T-helper 1 cell treated with Interleukin-12 subunit alpha and Interleukin-12 subunit beta and Interleukin-4 antibody, amounts not matched to agents 30 μg/mL and 1 μg/mL, for 36 hours (primary cell): ENCODE measurements at regions not wholly inside any gene's neighbourhood (a gene's known extent, or its start where the extent isn't known, plus 50 kb on each side); places are given as distances from the start of the nearest gene placed in this dataset.

ENCODE experiments used
- H3K27ac Mint-ChIP-seq: one replicate; pipeline ENCODE4 v1.8.0; 2021; ENCODE audit warnings: mild to moderate bottlenecking, mixed read lengths
- H3K27me3 Mint-ChIP-seq: one replicate; pipeline ENCODE4 v1.8.0; 2021; ENCODE audit warnings: low read depth, mixed read lengths
- H3K36me3 Mint-ChIP-seq: one replicate; pipeline ENCODE4 v1.8.0; 2021; ENCODE audit warnings: low read depth, mixed read lengths
- H3K4me1 Mint-ChIP-seq: one replicate; pipeline ENCODE4 v1.8.0; 2021; ENCODE audit warnings: low read depth, mixed read lengths
- H3K4me3 Mint-ChIP-seq: one replicate; pipeline ENCODE4 v1.8.0; 2021; ENCODE audit warnings: mild to moderate bottlenecking, moderate library complexity, mixed read lengths
- H3K9me3 Mint-ChIP-seq: one replicate; pipeline ENCODE4 v1.8.0; 2021; ENCODE audit warnings: mixed read lengths

DNA sequence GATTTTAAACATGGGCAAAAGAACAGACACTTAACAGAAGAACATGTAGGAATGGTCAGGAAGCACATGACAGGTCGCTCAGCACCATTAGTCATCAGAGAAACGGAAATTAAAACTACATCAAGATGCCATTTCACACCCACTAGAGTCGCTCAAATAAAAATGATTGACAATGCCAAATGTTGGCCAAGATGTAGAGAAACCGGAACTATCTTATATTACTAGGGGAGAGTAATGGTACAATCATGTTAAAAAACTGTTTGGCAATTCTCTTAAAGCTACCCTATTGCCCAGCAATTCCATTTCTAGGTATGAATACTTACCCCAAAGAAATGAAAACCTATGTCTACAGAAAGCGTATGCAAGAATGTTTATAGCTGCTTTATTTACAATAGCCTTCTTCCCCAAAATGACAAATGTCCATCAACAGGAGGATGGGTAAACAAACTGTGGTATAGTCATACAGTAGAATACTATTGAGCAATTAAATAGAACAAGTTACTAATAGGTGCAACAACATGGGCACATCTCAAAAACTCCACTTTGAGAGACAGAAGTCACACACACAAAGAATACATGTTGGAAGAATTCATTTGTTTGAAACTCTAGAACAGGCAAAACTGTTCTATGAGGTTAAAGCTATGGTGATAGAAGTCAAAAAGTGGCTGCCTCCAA is 92.8 kb downstream of the ETS2 start:
- Mint-ChIP-seq H3K4me3 (no peak overlapping the region), H3K36me3 (no peaks in the 10 kb centered on the region), H3K27ac (no peak overlapping the region), H3K9me3 (peaks cover 3% of the 10 kb centered on the region), H3K4me1 (no peaks in the 10 kb centered on the region), H3K27me3 (peaks cover 9% of the 10 kb centered on the region)

DNA sequence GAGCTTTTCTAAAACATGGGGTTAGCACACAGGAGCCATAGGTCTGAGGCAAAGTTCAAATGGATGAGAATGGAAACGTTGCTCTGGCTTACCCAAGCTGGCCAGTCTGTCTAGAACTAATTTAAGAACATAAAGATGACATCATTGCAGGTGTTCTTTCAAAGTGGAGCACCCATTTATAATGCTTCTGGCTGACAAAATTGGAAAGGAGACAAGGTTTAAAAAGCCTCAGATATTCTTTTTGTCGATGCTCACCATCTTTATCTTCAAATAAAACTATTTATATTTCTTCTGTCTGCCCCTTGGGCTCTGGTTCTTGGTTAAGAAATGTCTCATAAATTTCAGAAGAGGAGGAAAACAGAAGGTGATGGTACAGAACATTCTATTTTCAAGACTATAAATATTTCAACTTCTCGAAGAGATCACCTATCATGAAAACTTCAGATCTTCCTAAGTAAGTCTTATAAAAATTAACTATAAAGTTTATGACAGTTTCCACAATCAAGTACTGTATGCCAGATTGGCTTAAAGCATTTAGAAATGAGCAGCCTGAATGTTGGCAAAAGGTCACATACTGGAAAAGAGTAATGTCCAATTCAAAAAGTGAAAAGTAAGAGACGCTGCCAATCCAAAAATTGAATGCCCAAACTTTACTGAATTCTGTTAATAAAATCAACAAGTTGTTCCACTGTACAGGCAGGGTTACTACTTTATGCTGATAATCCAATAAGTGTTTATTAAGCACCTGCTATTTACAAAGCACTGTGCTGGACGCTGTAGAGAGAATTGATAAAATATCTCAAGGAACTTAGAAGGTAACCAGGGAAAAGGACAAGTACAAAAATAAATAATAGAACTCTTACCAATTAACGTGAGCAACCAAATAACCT is 92.0 kb downstream of the ETS2 start:
- no peak overlapping the region for H3K27ac Mint-ChIP-seq
- H3K4me3 Mint-ChIP-seq, result no peak overlapping the region
- H3K27me3 Mint-ChIP-seq, result peaks cover 9% of the 10 kb centered on the region
- no peaks in the 10 kb centered on the region for H3K36me3 Mint-ChIP-seq
- H3K9me3 Mint-ChIP-seq, result peaks cover 3% of the 10 kb centered on the region
- H3K4me1 Mint-ChIP-seq, result no peaks in the 10 kb centered on the region

DNA sequence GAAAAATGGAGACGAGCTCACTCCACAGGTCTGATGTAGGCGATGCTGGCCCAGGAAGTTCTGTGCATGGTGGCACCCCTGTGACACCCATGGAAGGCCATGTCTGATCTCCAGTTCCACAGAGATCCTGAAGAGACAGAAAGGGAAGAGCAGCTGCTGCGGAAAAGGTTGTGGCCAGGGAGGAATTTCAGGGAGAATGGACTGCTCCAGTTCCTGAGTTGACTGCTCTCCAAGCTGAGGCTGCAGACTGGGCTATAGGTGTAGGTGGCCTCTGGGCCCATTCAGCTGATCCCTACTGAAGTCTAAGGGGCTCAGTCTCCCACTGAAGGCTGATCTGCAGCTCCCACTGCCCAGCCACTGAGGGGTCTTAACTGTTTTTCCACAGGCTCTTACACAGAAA is 89.2 kb downstream of the ETS2 start:
- H3K36me3 Mint-ChIP-seq, result no peaks in the 10 kb centered on the region
- no peak overlapping the region for H3K27ac Mint-ChIP-seq
- no peak overlapping the region for H3K4me3 Mint-ChIP-seq
- H3K27me3 Mint-ChIP-seq, result peaks cover 26% of the 10 kb centered on the region
- H3K4me1 Mint-ChIP-seq, result no peaks in the 10 kb centered on the region
- H3K9me3 Mint-ChIP-seq, result peaks cover 5% of the 10 kb centered on the region

DNA sequence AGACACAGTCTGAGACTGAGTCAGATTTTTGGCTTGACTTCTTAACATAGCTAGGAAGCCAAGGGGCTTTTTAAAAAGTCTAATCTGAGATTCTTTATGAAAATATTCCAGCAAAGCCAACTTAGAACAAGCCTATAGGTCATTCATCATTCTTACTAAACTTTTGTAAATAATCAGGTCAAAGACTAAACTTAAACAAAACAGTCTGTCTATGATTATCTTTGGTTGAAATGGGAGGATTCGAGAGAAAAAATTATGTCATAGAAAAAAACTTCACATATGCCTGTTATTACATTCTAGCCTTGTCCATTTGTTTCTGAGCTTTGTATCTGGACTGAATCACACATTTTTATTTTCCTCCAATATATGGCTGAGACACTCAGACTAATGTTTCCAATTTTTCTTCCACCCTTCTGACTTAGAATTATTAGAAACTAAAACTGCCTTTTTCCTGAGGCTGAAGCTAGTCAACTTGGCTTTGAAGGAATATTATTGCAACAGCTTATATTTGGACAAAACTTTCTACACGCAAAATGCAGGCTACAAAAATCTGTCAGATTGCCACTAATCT is 83.3 kb downstream of the ETS2 start:
- no peaks in the 10 kb centered on the region for H3K4me1 Mint-ChIP-seq
- H3K9me3 Mint-ChIP-seq, result peaks cover 35% of the 10 kb centered on the region
- peaks cover 24% of the 10 kb centered on the region for H3K27me3 Mint-ChIP-seq
- no peak overlapping the region for H3K4me3 Mint-ChIP-seq
- no peaks in the 10 kb centered on the region for H3K36me3 Mint-ChIP-seq
- H3K27ac Mint-ChIP-seq, result no peak overlapping the region

DNA sequence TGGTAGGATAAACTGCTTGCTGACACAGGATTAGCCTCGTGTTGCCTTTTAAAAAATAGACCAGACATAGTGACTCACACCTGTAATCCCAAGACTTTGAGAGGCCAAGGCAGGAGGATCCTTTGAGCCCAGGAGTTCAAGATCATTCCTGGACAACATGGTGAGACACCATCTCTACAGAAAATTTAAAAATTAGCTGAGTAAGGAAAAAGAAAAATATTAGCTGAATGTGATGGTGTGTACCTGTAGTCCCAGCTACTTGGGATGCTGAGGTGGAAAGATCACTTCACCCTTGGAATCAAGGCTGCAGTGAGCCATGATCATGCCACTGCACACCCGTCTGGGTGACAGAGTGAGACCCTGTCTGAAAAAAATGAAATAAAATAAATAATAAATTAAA is 82.0 kb downstream of the ETS2 start:
- H3K27ac Mint-ChIP-seq, result no peak overlapping the region

DNA sequence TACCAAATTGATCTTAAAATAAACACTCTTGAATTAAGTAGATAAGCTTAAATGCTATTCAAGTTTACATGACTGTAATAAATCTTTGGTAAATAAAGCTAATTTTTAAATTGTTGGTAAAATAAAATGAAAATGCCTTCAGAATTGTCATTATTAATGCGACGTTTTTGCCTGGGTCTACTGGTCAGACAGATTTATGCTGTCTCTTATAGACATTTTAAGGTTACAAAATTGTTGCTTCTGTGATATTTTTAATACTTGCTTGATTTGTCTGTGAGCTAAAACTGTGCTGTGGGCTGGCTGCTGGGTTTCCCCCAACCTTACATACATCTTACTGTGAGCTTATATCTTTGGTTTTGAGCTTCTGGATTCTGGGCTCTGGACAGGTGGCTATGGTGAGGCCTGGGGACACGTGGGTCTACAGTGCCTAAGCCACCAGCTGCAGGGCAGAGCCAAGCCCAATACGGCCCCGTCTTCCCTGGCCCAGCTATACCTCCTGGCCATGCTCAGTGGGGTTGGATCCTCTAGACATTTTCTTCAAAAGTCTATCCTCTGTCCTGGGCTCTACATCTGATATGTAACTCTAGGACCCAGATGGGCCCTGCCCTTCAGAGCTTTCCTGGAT is 81.4 kb downstream of the ETS2 start:
- no peaks in the 10 kb centered on the region for H3K36me3 Mint-ChIP-seq
- no peak overlapping the region for H3K4me3 Mint-ChIP-seq
- H3K4me1 Mint-ChIP-seq, result no peaks in the 10 kb centered on the region
- H3K27ac Mint-ChIP-seq, result no peak overlapping the region
- H3K27me3 Mint-ChIP-seq, result peaks cover 24% of the 10 kb centered on the region
- peaks cover 44% of the 10 kb centered on the region for H3K9me3 Mint-ChIP-seq

More for the DNA sequence above, 82.0 kb downstream of the ETS2 start:
- Mint-ChIP-seq H3K9me3 (peaks cover 44% of the 10 kb centered on the region), H3K4me3 (no peak overlapping the region), H3K4me1 (no peaks in the 10 kb centered on the region), H3K27me3 (peaks cover 24% of the 10 kb centered on the region), H3K36me3 (no peaks in the 10 kb centered on the region)

DNA sequence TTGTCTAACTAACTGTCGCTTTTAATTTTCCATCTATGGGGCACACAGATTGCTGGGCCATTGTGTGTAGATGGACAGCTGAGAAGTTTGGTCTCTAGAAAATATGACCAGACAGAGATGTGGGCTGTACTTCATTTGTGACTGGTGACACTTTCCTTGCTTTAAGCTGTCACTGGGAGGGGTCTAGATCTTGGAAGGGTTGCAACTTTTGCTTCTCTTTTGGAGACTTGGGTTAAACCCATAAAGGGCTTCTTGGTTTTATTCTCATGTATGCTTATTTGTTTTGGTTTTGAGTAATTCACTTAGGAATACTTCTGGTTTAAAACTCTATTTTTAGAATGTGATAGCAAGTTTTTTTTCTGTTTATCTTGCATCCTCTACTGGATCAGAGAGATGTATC is 80.2 kb downstream of the ETS2 start:
- Mint-ChIP-seq H3K9me3 (peaks cover 43% of the 10 kb centered on the region), H3K4me1 (no peaks in the 10 kb centered on the region), H3K36me3 (no peaks in the 10 kb centered on the region), H3K4me3 (no peak overlapping the region), H3K27ac (no peak overlapping the region), H3K27me3 (peaks cover 15% of the 10 kb centered on the region)

DNA sequence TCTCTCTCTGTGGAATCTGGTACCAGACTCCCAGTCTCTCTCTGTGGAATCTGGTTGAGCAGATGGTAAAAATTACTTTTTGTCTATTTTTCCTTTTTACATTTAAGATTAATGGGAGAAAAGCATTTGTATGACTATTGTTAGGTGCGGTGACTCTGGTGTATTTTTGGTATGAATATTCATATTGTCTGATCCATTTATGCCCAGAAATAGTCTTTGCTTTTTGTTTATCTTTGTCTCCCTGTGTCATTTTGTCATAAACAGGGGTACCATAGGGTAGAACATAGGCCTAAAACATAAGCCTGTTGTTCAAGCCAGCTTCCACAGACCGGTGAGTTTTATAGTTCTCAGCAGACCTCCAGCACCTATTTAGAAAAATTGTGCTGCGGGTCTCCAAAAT is 78.7 kb downstream of the ETS2 start:
- H3K36me3 Mint-ChIP-seq, result no peaks in the 10 kb centered on the region
- no peaks in the 10 kb centered on the region for H3K4me1 Mint-ChIP-seq
- H3K4me3 Mint-ChIP-seq, result no peak overlapping the region
- H3K9me3 Mint-ChIP-seq, result peaks cover 42% of the 10 kb centered on the region
- peaks cover 5% of the 10 kb centered on the region for H3K27me3 Mint-ChIP-seq
- no peak overlapping the region for H3K27ac Mint-ChIP-seq

DNA sequence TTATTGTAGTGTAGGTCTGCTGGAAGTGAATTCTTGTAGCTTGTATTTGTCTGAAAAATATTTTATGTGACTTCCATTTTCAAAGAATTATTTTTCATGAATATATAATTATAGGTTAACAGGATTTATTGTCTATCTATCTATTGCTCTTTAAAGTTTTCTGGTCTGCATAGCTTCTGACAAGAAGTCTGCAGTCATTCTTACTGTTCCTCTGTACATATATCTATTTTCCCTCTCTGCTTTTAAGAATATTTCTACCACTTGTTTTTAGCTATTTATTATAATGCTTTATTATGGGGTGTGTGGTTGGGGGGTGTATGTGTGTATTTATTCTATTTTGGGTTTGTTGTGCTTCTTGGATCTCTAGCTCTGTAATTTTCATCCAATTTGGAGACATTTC is 77.4 kb downstream of the ETS2 start:
- H3K36me3 Mint-ChIP-seq, result no peaks in the 10 kb centered on the region
- no peak overlapping the region for H3K27ac Mint-ChIP-seq
- peaks cover 44% of the 10 kb centered on the region for H3K9me3 Mint-ChIP-seq
- peaks cover 5% of the 10 kb centered on the region for H3K27me3 Mint-ChIP-seq
- no peaks in the 10 kb centered on the region for H3K4me1 Mint-ChIP-seq
- H3K4me3 Mint-ChIP-seq, result no peak overlapping the region

DNA sequence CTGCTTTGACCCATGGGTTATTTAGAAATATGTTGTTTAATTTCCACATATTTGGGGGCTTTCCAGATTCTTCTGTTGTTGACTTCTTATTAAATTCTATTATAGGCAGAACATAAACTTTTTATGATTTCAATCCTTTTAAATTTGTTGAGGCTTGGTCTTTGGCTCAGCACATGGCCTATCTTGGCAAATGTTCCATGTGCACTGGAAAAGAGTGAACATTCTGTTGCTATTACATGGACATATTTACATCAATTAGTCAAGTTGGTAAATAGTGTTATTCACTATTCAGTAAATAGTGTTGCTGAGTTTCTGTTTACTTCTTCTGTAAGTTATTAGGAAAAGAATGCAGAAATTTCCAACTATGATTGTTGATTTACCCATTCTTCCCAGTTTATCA is 75.4 kb downstream of the ETS2 start:
- peaks cover 31% of the 10 kb centered on the region for H3K9me3 Mint-ChIP-seq
- H3K4me3 Mint-ChIP-seq, result no peak overlapping the region
- H3K4me1 Mint-ChIP-seq, result no peaks in the 10 kb centered on the region
- no peaks in the 10 kb centered on the region for H3K36me3 Mint-ChIP-seq
- no peak overlapping the region for H3K27ac Mint-ChIP-seq
- H3K27me3 Mint-ChIP-seq, result peaks cover 5% of the 10 kb centered on the region

DNA sequence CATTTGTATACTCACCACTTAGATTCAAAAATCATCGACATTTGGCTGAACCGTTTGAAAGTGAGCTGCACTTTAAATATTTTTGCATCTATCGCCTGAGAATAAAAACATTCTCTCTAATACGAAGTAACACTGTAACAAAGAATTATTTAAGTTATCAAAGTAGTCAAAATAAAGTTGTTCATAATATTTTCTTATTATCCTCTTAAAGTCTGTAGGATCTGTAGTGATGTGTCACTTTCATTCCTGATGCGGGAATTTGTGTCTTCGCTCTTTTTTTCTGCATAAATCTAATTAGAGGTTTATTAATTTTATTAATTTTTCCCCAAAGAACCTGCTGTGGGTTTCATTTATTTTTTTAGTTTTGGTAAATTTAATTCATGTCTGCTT is 74.8 kb downstream of the ETS2 start:
- Mint-ChIP-seq H3K36me3 (no peaks in the 10 kb centered on the region), H3K27me3 (peaks cover 5% of the 10 kb centered on the region), H3K4me1 (peaks cover 2% of the 10 kb centered on the region), H3K27ac (no peak overlapping the region), H3K9me3 (peaks cover 26% of the 10 kb centered on the region), H3K4me3 (no peak overlapping the region)

DNA sequence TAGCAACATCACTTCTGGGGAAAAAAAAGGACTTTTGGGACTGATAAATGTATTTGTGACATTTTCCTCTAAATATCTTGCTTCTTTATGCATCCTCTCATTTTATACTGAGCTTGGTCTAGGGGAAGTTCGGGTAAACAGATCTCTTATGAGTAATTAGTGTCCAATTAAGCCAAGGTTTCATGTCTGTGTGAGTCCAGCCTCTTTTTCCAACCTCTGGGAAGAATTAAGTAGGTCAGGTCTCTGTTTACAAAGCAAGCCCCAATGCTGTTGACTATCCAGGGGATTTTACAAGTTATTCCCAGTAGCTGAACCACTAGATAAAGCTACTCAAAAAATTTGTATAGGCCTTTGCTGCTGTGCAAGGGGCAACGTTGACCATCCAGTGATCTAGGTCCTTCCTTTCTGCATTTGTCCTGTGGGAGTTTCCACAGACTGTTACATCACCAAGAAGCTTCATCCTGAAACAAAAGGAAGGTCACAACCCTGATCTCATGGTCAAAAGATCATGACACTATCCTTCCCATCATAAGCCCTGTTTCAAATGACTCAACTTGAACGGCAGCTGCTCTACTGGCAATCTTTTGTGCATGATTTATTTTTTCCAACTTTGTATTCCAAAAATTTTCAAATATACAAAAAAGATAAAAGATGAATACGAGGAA is 74.3 kb downstream of the ETS2 start:
- peaks cover 21% of the 10 kb centered on the region for H3K9me3 Mint-ChIP-seq
- H3K27me3 Mint-ChIP-seq, result peaks cover 5% of the 10 kb centered on the region
- H3K27ac Mint-ChIP-seq, result no peak overlapping the region
- no peak overlapping the region for H3K4me3 Mint-ChIP-seq
- H3K4me1 Mint-ChIP-seq, result peaks cover 2% of the 10 kb centered on the region
- no peaks in the 10 kb centered on the region for H3K36me3 Mint-ChIP-seq

DNA sequence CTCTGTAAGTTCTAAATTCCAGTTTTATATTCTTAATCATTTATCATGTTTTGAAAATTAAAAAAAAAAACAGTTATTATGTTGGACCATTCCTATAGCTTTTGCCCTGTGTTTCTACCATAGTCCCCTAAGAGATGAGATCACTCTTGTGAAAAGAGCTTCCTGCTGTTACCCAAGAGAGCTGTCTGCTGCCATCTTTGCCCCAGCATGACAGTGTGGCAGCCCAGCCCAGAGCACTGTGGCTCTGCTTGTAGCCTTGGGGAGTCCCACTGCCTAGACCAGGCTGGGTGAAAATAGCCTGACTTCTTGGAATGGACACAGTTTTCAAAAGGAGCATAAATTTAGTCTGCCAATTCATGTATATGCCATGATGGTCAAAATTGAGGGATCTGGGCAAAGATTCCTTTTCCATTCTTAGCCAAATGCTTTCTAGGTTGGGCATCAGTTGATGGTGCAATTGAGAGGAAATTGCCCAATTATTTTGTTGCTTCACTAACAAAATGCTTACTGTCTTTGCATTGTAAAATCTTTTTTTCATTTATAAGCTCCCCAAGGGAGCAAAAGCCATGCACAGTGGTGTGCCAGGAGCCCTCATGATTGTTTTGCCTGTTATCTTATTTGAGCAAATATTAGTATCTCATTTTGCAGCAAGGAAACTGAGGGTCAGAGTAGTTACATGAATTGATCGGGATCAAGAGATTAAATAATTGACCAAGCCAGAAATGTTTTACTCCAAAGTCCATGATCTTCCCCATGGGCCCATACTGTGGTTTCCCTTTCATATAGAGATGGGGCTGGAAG is 72.8 kb downstream of the ETS2 start:
- Mint-ChIP-seq H3K4me1 (peaks cover 2% of the 10 kb centered on the region), H3K36me3 (no peaks in the 10 kb centered on the region), H3K27ac (no peak overlapping the region), H3K4me3 (no peak overlapping the region), H3K9me3 (peaks cover 16% of the 10 kb centered on the region), H3K27me3 (peaks cover 5% of the 10 kb centered on the region)
